SK-N-SH treated with all-trans-retinoic acid at 6 μM for 48 hours (cell line): ENCODE measurements at regions not wholly inside any gene's neighbourhood (a gene's known extent, or its start where the extent isn't known, plus 50 kb on each side); places are given as distances from the start of the nearest gene placed in this dataset.

Experiments
- ATAC-seq: fragments of 200-7000 bp; cut with Tn5 transposase; 3 replicates; pipeline ENCODE4 v1.9.1; 2020; ENCODE audit warnings: mild to moderate bottlenecking, moderate library complexity
- BACH2 ChIP-seq: fragments of 250-450 bp; sonication (Bioruptor Pico); IDR thresholded peaks from 2 replicates; pipeline ENCODE4 v1.9.0; 2021; ENCODE audit warnings: mild to moderate bottlenecking, borderline replicate concordance
- CSDC2 ChIP-seq: fragments of 250-450 bp; sonication (Bioruptor Pico); IDR thresholded peaks from 2 replicates; pipeline ENCODE4 v1.5.0; 2020; ENCODE audit warnings: mild to moderate bottlenecking, moderate library complexity
- CSRNP3 ChIP-seq: fragments of 250-450 bp; sonication (Bioruptor Pico); IDR thresholded peaks from 2 replicates; pipeline ENCODE4 v1.5.1; 2021; ENCODE audit warnings: mild to moderate bottlenecking, moderate library complexity
- ESRRG ChIP-seq: fragments of 250-450 bp; sonication (Bioruptor Pico); IDR thresholded peaks from 2 replicates; pipeline ENCODE4 v1.6.1; 2021; ENCODE audit warnings: mild to moderate bottlenecking
- GLIS3 ChIP-seq: fragments of 250-450 bp; sonication (Bioruptor Pico); IDR thresholded peaks from 2 replicates; pipeline ENCODE4 v1.5.0; 2020; ENCODE audit warnings: mild to moderate bottlenecking, moderate library complexity
- ISL1 ChIP-seq: fragments of 250-450 bp; sonication (Bioruptor Pico); IDR thresholded peaks from 2 replicates; pipeline ENCODE4 v2.1.2; 2022; ENCODE audit warnings: mild to moderate bottlenecking, moderate library complexity
- OSR1 ChIP-seq: fragments of 250-450 bp; sonication (Bioruptor Pico); IDR thresholded peaks from 2 replicates; pipeline ENCODE4 v1.8.0; 2022; ENCODE audit warnings: moderate library complexity, mild to moderate bottlenecking, inconsistent platforms
- POU6F1 ChIP-seq: fragments of 250-450 bp; sonication (Bioruptor Pico); IDR thresholded peaks from 2 replicates; pipeline ENCODE4 v1.8.0; 2021; ENCODE audit warnings: low read depth, mild to moderate bottlenecking, moderate library complexity, borderline replicate concordance
- PPARA ChIP-seq: fragments of 250-450 bp; sonication (Bioruptor Pico); IDR thresholded peaks from 2 replicates; pipeline ENCODE4 v1.5.0; 2020; ENCODE audit warnings: mild to moderate bottlenecking, borderline replicate concordance
- SNAI2 ChIP-seq: fragments of 250-450 bp; sonication (Bioruptor Pico); IDR thresholded peaks from 2 replicates; pipeline ENCODE4 v1.5.0; 2020; ENCODE audit warnings: mild to moderate bottlenecking, moderate library complexity
- TCF4 ChIP-seq: fragments of 250-450 bp; sonication (Bioruptor Pico); IDR thresholded peaks from 2 replicates; pipeline ENCODE4 v1.8.0; 2021; ENCODE audit warnings: mild to moderate bottlenecking, moderate library complexity, borderline replicate concordance
- TOX ChIP-seq: fragments of 250-450 bp; sonication (Bioruptor Pico); IDR thresholded peaks from 2 replicates; pipeline ENCODE4 v1.8.0; 2021; ENCODE audit warnings: mild to moderate bottlenecking, moderate library complexity, borderline replicate concordance
- ZC3H10 ChIP-seq: fragments of 250-450 bp; sonication (Bioruptor Pico); IDR thresholded peaks from 2 replicates; pipeline ENCODE4 v1.5.1; 2021; ENCODE audit warnings: mild to moderate bottlenecking, moderate library complexity
- ZFP3 ChIP-seq: fragments of 250-450 bp; sonication (Bioruptor Pico); IDR thresholded peaks from 2 replicates; pipeline ENCODE4 v1.5.0; 2020; ENCODE audit warnings: mild to moderate bottlenecking, moderate library complexity
- ZFP30 ChIP-seq: fragments of 450-650 bp; formaldehyde crosslinking; IDR thresholded peaks from 2 replicates; pipeline ENCODE4 v1.5.0; 2022; ENCODE audit warnings: mild to moderate bottlenecking, moderate library complexity
- ZNF565 ChIP-seq: fragments of 450-650 bp; formaldehyde crosslinking; conservative IDR thresholded peaks from 2 replicates; pipeline ENCODE4 v1.5.0; 2020; ENCODE audit warnings: low read depth, mild to moderate bottlenecking, moderate library complexity
- ZNF70 ChIP-seq: fragments of 450-650 bp; formaldehyde crosslinking; IDR thresholded peaks from 2 replicates; pipeline ENCODE4 v1.5.0; 2020; ENCODE audit warnings: mild to moderate bottlenecking, moderate library complexity
- ZNF8 ChIP-seq: fragments of 450-650 bp; formaldehyde crosslinking; IDR thresholded peaks from 2 replicates; pipeline ENCODE4 v1.5.0; 2020; ENCODE audit warnings: mild to moderate bottlenecking, moderate library complexity
- TF ChIP-seq, protein P1 (sequence below): fragments of 250-450 bp; sonication (Bioruptor Pico); IDR thresholded peaks from 2 replicates; pipeline ENCODE4 v1.8.0; 2020; ENCODE audit warnings: mild to moderate bottlenecking, moderate library complexity, borderline replicate concordance
- TF ChIP-seq, protein P2 (sequence below): fragments of 250-450 bp; sonication (Bioruptor Pico); IDR thresholded peaks from 2 replicates; pipeline ENCODE4 v1.5.0; 2020; ENCODE audit warnings: mild to moderate bottlenecking, moderate library complexity

DNA sequence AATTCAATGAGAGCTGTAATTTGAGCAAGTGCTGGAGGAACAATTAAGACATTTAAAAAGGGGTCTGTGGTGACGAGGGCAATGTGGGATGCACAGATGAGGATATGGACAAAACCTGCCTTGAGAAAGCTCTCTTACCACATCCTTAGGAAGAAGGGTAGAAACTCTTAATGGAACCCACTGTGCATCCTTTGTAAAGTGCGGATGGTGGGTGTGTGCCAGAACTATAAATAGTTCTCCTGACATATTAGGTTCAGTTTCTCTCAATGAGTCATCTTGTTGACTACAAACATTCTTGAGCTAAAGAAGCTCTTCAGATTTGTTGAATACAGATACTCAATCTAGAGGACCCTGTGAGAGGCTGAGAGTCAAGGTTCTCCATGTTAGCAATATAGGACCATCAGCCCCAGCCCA, 106.1 kb upstream of the ANO4 start:
- TF ChIP-seq TOX (CRISPR knock-in tag) (no peak), OSR1 (CRISPR knock-in tag) (no peak), TCF4 (CRISPR knock-in tag) (no peak), CSRNP3 (CRISPR knock-in tag) (no peak), BACH2 (no peak), ISL1 (CRISPR knock-in tag) (no peak)
- ATAC-seq: peak; percentile 51

DNA sequence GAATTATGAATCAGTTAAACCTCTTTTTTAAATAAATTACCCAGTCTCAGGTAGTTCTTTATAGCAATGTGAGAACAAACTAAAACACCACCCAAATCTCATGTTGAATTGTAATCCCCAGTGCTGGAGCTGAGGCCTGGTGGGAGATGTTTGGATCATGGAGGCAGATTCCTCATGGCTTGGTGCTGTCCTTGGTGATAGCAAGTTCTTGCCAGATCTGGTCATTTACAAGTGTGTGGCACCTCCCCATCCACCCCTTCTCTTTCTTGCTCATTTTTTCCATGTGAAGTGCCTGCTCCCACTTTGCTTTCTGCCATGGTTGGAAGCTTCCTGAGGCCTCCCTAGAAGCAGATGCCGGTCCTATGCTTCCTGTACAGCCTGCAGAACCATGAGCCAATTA, 102.1 kb upstream of the ANO4 start:
- TF ChIP-seq PPARA: no peak
- TF ChIP-seq TCF4 (CRISPR knock-in tag): no peak
- TF ChIP-seq ZNF565 (CRISPR knock-in tag): no peak
- TF ChIP-seq SNAI2 (CRISPR knock-in tag): no peak
- TF ChIP-seq ZFP30 (CRISPR knock-in tag): no peak
- TF ChIP-seq POU6F1 (CRISPR knock-in tag): no peak
- TF ChIP-seq OSR1 (CRISPR knock-in tag): no peak
- TF ChIP-seq ZC3H10 (CRISPR knock-in tag): no peak
- no peak for TF ChIP-seq TOX (CRISPR knock-in tag)
- TF ChIP-seq CSRNP3 (CRISPR knock-in tag): no peak
- no peak for ATAC-seq

DNA sequence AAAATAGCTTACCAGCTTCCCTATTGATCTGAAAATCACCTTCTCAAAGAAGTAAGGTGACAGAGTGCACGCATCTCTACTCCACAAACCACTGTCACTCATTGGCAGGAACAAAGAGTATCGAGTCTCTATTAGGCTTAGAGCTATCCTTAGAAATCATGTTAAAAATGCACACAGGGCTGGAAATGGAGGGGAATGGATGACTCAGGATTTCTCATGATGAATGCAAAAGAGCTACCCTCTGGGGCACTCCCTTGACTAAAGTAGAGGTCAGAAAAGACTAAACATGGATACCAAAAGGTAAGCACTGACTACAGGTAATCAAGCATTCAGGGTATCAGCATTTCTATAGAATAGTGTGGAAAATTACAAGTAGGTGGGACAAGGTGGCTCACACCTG, 96.1 kb upstream of the ANO4 start:
- TF ChIP-seq GLIS3 (CRISPR knock-in tag) (no peak), ESRRG (no peak)
- TF ChIP-seq, protein P1, sequence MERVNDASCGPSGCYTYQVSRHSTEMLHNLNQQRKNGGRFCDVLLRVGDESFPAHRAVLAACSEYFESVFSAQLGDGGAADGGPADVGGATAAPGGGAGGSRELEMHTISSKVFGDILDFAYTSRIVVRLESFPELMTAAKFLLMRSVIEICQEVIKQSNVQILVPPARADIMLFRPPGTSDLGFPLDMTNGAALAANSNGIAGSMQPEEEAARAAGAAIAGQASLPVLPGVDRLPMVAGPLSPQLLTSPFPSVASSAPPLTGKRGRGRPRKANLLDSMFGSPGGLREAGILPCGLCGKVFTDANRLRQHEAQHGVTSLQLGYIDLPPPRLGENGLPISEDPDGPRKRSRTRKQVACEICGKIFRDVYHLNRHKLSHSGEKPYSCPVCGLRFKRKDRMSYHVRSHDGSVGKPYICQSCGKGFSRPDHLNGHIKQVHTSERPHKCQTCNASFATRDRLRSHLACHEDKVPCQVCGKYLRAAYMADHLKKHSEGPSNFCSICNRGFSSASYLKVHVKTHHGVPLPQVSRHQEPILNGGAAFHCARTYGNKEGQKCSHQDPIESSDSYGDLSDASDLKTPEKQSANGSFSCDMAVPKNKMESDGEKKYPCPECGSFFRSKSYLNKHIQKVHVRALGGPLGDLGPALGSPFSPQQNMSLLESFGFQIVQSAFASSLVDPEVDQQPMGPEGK (CRISPR knock-in tag): no peak
- TF ChIP-seq, protein P2, sequence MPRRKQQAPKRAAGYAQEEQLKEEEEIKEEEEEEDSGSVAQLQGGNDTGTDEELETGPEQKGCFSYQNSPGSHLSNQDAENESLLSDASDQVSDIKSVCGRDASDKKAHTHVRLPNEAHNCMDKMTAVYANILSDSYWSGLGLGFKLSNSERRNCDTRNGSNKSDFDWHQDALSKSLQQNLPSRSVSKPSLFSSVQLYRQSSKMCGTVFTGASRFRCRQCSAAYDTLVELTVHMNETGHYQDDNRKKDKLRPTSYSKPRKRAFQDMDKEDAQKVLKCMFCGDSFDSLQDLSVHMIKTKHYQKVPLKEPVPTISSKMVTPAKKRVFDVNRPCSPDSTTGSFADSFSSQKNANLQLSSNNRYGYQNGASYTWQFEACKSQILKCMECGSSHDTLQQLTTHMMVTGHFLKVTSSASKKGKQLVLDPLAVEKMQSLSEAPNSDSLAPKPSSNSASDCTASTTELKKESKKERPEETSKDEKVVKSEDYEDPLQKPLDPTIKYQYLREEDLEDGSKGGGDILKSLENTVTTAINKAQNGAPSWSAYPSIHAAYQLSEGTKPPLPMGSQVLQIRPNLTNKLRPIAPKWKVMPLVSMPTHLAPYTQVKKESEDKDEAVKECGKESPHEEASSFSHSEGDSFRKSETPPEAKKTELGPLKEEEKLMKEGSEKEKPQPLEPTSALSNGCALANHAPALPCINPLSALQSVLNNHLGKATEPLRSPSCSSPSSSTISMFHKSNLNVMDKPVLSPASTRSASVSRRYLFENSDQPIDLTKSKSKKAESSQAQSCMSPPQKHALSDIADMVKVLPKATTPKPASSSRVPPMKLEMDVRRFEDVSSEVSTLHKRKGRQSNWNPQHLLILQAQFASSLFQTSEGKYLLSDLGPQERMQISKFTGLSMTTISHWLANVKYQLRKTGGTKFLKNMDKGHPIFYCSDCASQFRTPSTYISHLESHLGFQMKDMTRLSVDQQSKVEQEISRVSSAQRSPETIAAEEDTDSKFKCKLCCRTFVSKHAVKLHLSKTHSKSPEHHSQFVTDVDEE: no peak
- ATAC-seq: peak; percentile 51; the same call in 2 of the 3 replicates

- TF ChIP-seq TOX (CRISPR knock-in tag): no peak
- TF ChIP-seq ZFP30 (CRISPR knock-in tag): no peak
- no peak for TF ChIP-seq ISL1 (CRISPR knock-in tag)
- TF ChIP-seq, protein P2: no peak
- TF ChIP-seq TCF4 (CRISPR knock-in tag): no peak
- TF ChIP-seq ZC3H10 (CRISPR knock-in tag): no peak
- TF ChIP-seq ESRRG: no peak
- TF ChIP-seq ZNF70: no peak
- TF ChIP-seq ZFP3 (CRISPR knock-in tag): no peak
- TF ChIP-seq SNAI2 (CRISPR knock-in tag): no peak
- TF ChIP-seq POU6F1 (CRISPR knock-in tag): no peak
- no peak for TF ChIP-seq CSDC2 (CRISPR knock-in tag)
- TF ChIP-seq ZNF8 (CRISPR knock-in tag): no peak
- no peak for ATAC-seq
These were observed 95.4 kb upstream of the ANO4 start for GRCh38 chr12:100699209-100699608.
